BJ (cell line): ENCODE measurements at regions not wholly inside any gene's neighbourhood (a gene's known extent, or its start where the extent isn't known, plus 50 kb on each side); places are given as distances from the start of the nearest gene placed in this dataset.
"Not testable (repeated sequence)": the region's sequence is repeated elsewhere in the genome, so short reads cannot be mapped to it uniquely, and the experiment has no call there.

ENCODE experiments used
- CTCF ChIA-PET: fragments of 350-600 bp; formaldehyde crosslinking; extraction: SDS; loops from one replicate; lab custom pipeline; 2021; ENCODE audit warnings: antibody characterized with exemption, inconsistent platforms; lab: Yijun Ruan, JAX
- POLR2A ChIA-PET: fragments of 300-600 bp; sonication (Branson Sonifier 250); formaldehyde crosslinking; extraction: SDS; loops from one replicate; lab custom pipeline; 2021; ENCODE audit warnings: antibody characterized with exemption; lab: Charles Lee
- DNase-seq: peaks from one replicate; pipeline ENCODE4 v3.0.0-alpha.2; 2011; ENCODE audit warnings: low read depth
- H3K27me3 ChIP-seq: 2 replicates; pipeline ENCODE4 v1.6.0; 2011; ENCODE audit warnings: low read length; ENCODE audit not compliant: control insufficient read depth, insufficient read depth
- H3K36me3 ChIP-seq: 2 replicates; pipeline ENCODE4 v1.5.1; 2011; ENCODE audit warnings: low read length; ENCODE audit not compliant: control insufficient read depth, insufficient read depth
- H3K4me3 ChIP-seq: 2 replicates; pipeline ENCODE4 v1.5.1; 2011; ENCODE audit warnings: low read depth, mild to moderate bottlenecking, control low read depth, low read length
- CTCF ChIP-seq: IDR thresholded peaks from 2 replicates; pipeline ENCODE4 v1.5.1; 2011; ENCODE audit warnings: low read depth, mild to moderate bottlenecking, control low read depth, inconsistent platforms, low read length, moderate library complexity; ENCODE audit not compliant: insufficient read depth

- CTCF ChIA-PET: interaction anchor here (1.0 kb wide), 1 partner anchor 852 kb away, joined by 3 read pairs; no protein-coding TSS in a partner anchor
- DNase-seq, H3K36me3 ChIP-seq, H3K4me3 ChIP-seq, POLR2A ChIA-PET, H3K27me3 ChIP-seq: not testable (repeated sequence)
Observed at GRCh38 chr5:122515210-122515609, 203.2 kb downstream of the SNCAIP start.

- no peaks in the 10 kb centered on the region for H3K36me3 ChIP-seq
- peak; percentile 76 for TF ChIP-seq CTCF
- peak; percentile 14 for DNase-seq
- H3K27me3 ChIP-seq: no peaks in the 10 kb centered on the region
- H3K4me3 ChIP-seq: no peak overlapping the region
- ChIA-PET CTCF (interaction anchor here (0.6 to 2.1 kb wide), 15 partner anchors 9 to 1095 kb away, joined by 3 to 12 read pairs (median 4); no protein-coding TSS in a partner anchor), POLR2A (no interaction called here)
Observed at GRCh38 chr5:122515709-122516431, 203.8 kb downstream of the SNCAIP start.

- DNase-seq: no peak
- ChIA-PET POLR2A (no interaction called here), CTCF (interaction anchor here (0.6 to 2.1 kb wide), 15 partner anchors 9 to 1094 kb away, joined by 3 to 12 read pairs (median 4); no protein-coding TSS in a partner anchor)
- TF ChIP-seq CTCF: no peak
- Histone ChIP-seq H3K36me3 (no peaks in the 10 kb centered on the region), H3K27me3 (no peaks in the 10 kb centered on the region), H3K4me3 (no peak overlapping the region)
Observed at GRCh38 chr5:122516432-122516743, 204.4 kb downstream of the SNCAIP start.

- Histone ChIP-seq H3K36me3 (no peaks in the 10 kb centered on the region), H3K27me3 (no peaks in the 10 kb centered on the region), H3K4me3 (no peak overlapping the region)
- TF ChIP-seq CTCF: no peak
- ChIA-PET POLR2A (no interaction called here), CTCF (interaction anchor here (1.0 to 2.1 kb wide), 2 partner anchors 9 to 843 kb away, joined by 3 to 11 read pairs; no protein-coding TSS in a partner anchor)
- DNase-seq: no peak
Observed at GRCh38 chr5:122517091-122517490, 205.1 kb downstream of the SNCAIP start.

- ChIA-PET CTCF (no interaction called here), POLR2A (no interaction called here)
- DNase-seq: no peak
- Histone ChIP-seq H3K27me3 (no peaks in the 10 kb centered on the region), H3K36me3 (no peaks in the 10 kb centered on the region), H3K4me3 (no peak overlapping the region)
- TF ChIP-seq CTCF: no peak
Observed at GRCh38 chr5:122523776-122524175, 211.7 kb downstream of the SNCAIP start.

GRCh38 chr5:122527547-122527946 lies 215.5 kb downstream of the SNCAIP start:
- H3K4me3 ChIP-seq: no peak overlapping the region
- no peak for DNase-seq
- no peak for TF ChIP-seq CTCF
- POLR2A ChIA-PET: no interaction called here
- H3K27me3 ChIP-seq: no peaks in the 10 kb centered on the region
- H3K36me3 ChIP-seq: no peaks in the 10 kb centered on the region
- CTCF ChIA-PET: no interaction called here
